ENCODE measurements at regions not wholly inside any gene's neighbourhood (a gene's known extent, or its start where the extent isn't known, plus 50 kb on each side); places are given as distances from the start of the nearest gene placed in this dataset.
"Not testable (repeated sequence)": the region's sequence is repeated elsewhere in the genome, so short reads cannot be mapped to it uniquely, and the experiment has no call there.

DNA sequence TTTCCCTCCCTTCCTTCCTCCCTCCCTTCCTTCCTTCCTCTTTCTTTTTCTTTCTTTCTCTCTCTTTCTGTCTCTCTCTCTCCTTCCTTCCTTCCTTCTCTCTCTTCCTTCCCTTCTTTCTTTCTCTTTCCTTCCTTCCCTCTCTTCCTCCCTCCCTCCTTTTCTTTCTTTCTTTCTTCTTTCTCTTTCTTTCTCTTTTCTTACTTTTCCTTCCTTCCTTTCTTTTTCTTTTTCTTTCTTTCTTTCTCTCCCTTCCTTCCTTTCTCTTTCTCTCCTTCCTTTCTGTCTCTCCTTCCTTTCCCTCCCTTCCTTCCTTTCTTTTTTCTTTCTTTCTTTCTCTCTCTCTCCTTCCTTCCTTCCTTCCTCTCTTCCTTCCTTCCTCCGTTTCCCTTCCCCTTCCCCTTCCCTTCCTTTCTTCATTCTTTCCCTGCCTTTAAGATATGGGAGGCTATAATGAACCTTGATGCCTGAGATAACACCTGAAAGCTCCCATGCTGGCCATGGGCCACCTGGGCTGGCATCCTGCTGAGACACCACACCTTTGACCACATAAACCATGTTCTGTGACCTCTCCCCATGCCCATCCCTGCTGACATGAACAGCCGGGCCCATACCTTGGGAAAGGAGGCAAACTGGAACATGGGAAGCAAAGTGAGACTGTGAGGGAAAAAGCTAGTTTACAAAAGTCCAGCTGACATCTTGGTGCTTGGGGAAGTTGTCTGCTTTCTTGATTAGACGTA is 197.8 kb upstream of the ZNF618 start:
- TF ChIP-seq, protein P1, sequence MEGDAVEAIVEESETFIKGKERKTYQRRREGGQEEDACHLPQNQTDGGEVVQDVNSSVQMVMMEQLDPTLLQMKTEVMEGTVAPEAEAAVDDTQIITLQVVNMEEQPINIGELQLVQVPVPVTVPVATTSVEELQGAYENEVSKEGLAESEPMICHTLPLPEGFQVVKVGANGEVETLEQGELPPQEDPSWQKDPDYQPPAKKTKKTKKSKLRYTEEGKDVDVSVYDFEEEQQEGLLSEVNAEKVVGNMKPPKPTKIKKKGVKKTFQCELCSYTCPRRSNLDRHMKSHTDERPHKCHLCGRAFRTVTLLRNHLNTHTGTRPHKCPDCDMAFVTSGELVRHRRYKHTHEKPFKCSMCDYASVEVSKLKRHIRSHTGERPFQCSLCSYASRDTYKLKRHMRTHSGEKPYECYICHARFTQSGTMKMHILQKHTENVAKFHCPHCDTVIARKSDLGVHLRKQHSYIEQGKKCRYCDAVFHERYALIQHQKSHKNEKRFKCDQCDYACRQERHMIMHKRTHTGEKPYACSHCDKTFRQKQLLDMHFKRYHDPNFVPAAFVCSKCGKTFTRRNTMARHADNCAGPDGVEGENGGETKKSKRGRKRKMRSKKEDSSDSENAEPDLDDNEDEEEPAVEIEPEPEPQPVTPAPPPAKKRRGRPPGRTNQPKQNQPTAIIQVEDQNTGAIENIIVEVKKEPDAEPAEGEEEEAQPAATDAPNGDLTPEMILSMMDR (conservative IDR thresholded peaks at IDR 0.05), result no peak

DNA sequence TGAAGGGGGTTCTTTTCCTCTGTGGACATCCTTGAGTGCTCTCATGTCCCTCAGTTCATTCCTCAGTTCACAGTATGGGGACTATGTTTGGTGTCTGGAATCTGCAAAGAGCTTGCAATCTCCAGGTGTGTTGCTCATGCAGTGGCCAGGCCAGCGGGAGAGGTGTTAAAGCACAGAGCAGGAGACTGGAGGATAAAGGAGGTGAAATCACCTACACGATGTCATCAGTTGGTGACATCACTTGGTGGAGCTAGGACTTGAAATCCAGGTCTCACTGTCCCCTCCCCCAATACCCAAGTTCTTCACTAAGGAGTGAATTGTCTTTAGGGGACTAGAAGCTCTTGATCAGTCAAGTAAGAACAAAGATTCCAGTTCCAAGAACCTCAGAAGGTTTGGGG is 197.3 kb upstream of the ZNF618 start:
- TF ChIP-seq, protein P1 (conservative IDR thresholded peaks at IDR 0.05), result no peak
- no peak overlapping the region for H3K27ac ChIP-seq

More for the DNA sequence above, 197.8 kb upstream of the ZNF618 start:
- H3K27ac ChIP-seq, result no peak overlapping the region

DNA sequence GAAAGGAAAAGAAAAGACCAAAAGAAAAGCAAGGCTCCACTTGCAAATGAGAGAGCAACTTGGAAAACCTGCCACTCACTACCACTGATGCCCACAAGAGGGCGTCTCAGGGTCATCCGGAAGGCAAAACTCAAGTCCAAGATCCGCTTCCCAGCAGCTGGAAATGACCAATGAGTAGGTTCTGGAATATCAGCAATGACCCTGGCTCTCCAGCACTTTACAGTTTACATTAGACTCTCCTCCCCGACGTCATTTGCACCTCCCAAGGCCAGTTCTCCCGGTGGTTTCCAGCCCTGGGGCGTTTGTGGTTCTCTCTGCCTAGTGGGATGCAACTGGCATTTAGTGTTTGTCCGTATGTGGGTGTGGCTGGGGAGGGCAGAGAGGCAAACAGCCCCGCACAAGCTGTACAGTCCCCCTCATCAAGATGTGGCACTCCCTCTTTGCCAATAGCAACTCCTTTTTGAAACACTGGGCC is 193.8 kb upstream of the ZNF618 start:
- TF ChIP-seq, protein P1 (conservative IDR thresholded peaks at IDR 0.05), result peak; percentile 97
- H3K27ac ChIP-seq, result no peak overlapping the region

DNA sequence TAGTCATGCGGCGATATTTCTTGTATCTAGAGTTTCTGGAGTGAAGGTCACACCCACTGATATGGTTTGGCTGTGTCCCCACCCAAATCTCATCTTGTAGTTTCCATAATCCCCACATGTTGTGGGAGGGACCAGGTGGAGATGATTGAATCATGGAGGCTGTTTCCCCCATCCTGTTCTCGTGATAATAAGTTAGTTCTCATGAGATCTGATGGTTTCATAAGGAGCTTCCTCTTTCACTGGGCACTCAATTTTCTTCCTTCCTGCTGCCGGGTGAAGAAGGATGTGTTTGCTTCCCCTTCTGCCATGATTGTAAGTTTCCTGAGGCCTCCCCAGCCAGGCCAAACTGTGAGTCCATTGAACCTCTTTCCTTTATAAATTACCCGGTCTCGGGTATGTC is 190.5 kb upstream of the ZNF618 start:
- not testable (repeated sequence) for H3K27ac ChIP-seq

DNA sequence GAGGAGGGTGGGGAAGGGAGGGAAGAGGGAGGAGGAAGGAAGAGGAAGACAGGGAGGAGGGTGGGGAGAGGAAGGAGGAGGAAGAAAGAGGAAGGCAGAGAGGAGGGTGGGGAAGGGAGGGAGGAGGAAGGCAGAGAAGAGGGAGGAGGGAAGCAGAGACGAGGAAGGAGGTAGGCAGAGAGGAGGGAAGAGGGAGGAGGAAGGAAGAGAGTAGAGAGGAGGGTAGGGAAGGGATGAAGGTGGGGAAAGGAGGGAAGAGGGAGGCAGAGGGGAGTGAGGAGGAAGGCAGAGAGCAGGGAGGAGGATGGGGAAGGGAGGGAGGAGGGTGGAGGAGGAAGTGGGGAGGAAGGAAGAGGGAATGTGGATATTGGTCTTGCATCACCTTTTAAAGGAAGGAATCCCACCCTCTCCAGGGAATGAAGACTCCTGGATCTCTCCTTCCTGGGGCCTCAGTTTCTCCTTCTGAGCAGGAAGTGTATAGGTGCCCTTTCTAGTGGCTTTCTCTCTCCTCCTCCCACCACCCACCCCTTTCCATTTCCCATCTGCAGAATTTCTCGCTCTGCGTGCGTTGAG is 188.9 kb upstream of the ZNF618 start:
- H3K27ac ChIP-seq, result no peak overlapping the region
- TF ChIP-seq, protein P1 (conservative IDR thresholded peaks at IDR 0.05), result no peak

DNA sequence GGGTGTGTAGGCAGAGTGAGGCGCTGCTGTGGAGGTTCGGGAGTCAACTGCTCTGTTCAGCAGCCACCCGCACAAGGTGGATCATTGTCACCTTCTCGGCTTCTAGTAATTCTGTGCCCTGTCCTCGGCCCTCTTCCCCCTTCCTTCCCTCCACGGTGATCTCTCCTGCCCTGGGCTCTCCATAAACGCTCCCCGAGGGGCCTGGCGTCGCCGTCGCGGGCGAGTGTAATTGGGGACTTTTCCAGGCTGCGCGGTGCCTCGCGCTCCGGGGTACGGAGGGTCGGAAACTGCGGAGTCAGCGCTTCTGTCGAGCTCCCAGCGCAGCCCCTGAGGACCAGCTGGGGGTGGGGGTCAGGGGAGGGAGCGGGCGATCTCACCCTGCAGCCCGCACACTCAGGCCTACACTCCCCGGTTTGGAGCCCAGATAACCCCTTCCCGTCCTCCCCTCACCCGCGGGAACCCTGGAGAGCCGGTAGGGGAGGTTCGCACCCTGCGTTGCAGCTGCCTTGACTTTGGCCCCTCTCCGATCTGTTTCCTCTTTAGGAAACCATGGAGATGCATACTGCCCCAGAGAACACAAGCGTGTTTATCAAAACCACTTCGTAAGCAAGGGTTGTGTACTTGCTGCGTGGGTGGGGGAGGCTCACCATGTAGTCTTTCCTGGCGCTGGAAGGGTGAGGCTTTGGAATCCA is 188.3 kb upstream of the ZNF618 start:
- no peak overlapping the region for H3K27ac ChIP-seq
- TF ChIP-seq, protein P1 (conservative IDR thresholded peaks at IDR 0.05), result no peak

DNA sequence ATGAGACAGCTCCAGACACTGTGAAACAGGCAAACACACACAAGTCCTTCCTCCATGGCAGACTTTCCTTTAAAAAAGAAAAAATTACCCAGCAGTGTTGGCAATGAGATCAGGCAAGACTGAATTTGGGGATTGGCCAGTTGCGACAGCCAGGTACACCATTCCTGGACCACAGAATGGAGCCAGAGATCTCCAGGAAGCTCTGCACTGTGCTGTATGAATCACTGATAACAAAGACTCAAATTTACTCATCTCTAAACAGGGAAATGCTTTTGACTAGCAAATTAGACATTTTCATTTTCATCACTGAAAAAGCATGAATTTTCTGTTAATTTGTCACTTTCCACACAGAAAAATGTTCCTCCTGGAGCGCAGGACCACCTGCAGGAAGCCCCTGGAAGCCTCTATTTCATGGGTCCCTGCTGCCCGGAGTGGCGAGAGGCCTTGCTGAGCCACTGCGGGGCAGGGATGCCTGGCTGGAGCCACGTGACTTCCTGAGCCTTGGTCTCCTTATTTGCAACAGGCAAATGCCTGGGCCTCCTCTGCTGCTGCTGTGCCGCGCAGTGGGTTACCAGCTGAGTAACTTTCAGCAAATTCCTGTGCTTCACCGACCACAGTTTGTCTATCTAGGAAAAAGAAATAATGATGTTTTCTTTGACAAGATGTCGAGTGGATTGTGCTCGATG is 185.9 kb upstream of the ZNF618 start:
- no peak overlapping the region for H3K27ac ChIP-seq
- TF ChIP-seq, protein P1 (conservative IDR thresholded peaks at IDR 0.05), result no peak
